Superior temporal gyrus (tissue), 1 donor: ENCODE measurements at regions not wholly inside any gene's neighbourhood (a gene's known extent, or its start where the extent isn't known, plus 50 kb on each side); places are given as distances from the start of the nearest gene placed in this dataset.
"Not testable (repeated sequence)": the region's sequence is repeated elsewhere in the genome, so short reads cannot be mapped to it uniquely, and the experiment has no call there.

ENCODE experiments used
- DNase-seq: peaks from one replicate; pipeline ENCODE4 v3.0.0-alpha.2; 2016; ENCODE audit errors: extremely low spot score

GRCh38 chr4:134720030-134720429 lies 518.4 kb upstream of the PABPC4L start:
- DNase-seq = no peak

GRCh38 chr4:134708616-134709015 lies 507.0 kb upstream of the PABPC4L start:
- DNase-seq = no peak

- no peak for DNase-seq
These were observed 506.4 kb upstream of the PABPC4L start for GRCh38 chr4:134708026-134708425.

GRCh38 chr4:134702374-134702773 lies 500.8 kb upstream of the PABPC4L start:
- DNase-seq = no peak

- DNase-seq = no peak
These were observed 498.7 kb upstream of the PABPC4L start for GRCh38 chr4:134700251-134700650.

GRCh38 chr4:134698831-134699230 lies 497.2 kb upstream of the PABPC4L start:
- not testable (repeated sequence) for DNase-seq

- DNase-seq = no peak
These were observed 493.8 kb upstream of the PABPC4L start for GRCh38 chr4:134695433-134695832.

- DNase-seq = no peak
These were observed 490.3 kb upstream of the PABPC4L start for GRCh38 chr4:134691915-134692314.

GRCh38 chr4:134687646-134688628 lies 486.3 kb upstream of the PABPC4L start:
- no peak for DNase-seq

- DNase-seq = no peak
These were observed 475.7 kb upstream of the PABPC4L start for GRCh38 chr4:134677209-134677814.

GRCh38 chr4:134668237-134668636 lies 466.6 kb upstream of the PABPC4L start:
- no peak for DNase-seq

- DNase-seq = no peak
These were observed 465.1 kb upstream of the PABPC4L start for GRCh38 chr4:134666640-134667039.

GRCh38 chr4:134665429-134665828 lies 463.8 kb upstream of the PABPC4L start:
- DNase-seq = no peak

GRCh38 chr4:134663742-134664141 lies 462.2 kb upstream of the PABPC4L start:
- no peak for DNase-seq

GRCh38 chr4:134650461-134650860 lies 448.9 kb upstream of the PABPC4L start:
- DNase-seq = no peak

- no peak for DNase-seq
These were observed 444.2 kb upstream of the PABPC4L start for GRCh38 chr4:134645778-134646177.

- no peak for DNase-seq
These were observed 434.9 kb upstream of the PABPC4L start for GRCh38 chr4:134636338-134637051.

- DNase-seq = no peak
These were observed 432.7 kb upstream of the PABPC4L start for GRCh38 chr4:134634301-134634700.

GRCh38 chr4:134632056-134632455 lies 430.5 kb upstream of the PABPC4L start:
- no peak for DNase-seq

GRCh38 chr4:134628066-134628465 lies 426.5 kb upstream of the PABPC4L start:
- DNase-seq = no peak

GRCh38 chr4:134627366-134627765 lies 425.8 kb upstream of the PABPC4L start:
- no peak for DNase-seq

GRCh38 chr4:134624365-134624764 lies 422.8 kb upstream of the PABPC4L start:
- DNase-seq = no peak
